ENCODE measurements at regions not wholly inside any gene's neighbourhood (a gene's known extent, or its start where the extent isn't known, plus 50 kb on each side); places are given as distances from the start of the nearest gene placed in this dataset.
A peak's percentile ranks its signal among the peaks of the same experiment; 100 is the strongest.

DNA sequence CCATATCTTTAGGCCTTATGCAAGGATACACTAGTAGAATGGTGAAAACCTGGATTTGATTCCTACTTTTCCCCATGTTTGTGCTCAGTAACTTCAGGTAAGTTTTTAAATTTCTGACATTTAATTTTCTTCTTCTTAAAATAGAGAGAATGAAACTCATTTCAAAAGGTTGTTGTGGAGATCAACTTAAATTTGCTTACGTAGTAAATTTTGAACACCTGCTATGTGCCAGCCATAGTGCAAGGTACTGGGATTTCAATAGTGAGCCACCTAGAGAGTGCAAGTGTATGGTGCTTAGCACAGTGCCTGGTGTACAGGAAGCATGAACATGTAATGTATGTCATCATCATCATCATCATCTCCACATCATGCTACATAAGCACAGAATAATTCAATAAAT lies 73.6 kb upstream of the SMIM36 start:
- no peak for DNase-seq (ENCODE audit: low read depth in 2 of 3, low spot score in 1 of 3)

DNA sequence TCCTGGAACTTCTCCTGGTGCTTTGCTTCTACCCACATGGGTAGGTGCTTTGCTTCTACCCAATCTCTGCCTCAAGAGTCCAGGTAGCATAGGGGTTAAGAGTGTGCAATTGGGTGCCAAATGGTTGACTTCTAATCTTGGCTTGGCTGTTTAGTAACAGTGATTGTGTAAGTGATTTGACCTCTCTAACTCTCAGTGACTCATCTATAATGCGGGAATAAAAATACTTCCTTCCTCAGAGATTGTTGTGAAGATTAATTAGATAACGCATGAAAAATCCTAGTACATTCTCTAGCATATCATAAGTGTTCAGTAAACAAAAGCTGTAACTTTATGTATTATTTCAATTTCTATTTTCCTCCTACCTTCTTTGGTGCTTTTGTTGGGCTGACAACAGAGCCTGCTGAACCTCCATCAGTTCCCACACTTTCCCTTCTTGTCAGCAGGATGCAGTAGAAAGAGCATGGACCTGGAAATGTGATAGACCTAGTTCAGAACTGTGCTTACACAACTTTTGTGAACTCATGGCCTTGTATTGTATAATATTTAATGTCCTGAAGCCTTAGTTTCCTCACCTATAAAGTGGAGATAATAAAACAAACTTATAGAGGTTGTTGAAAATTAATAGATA lies 72.9 kb upstream of the SMIM36 start:
- no peak for DNase-seq (ENCODE audit: low read depth in 2 of 3, low spot score in 1 of 3)

DNA sequence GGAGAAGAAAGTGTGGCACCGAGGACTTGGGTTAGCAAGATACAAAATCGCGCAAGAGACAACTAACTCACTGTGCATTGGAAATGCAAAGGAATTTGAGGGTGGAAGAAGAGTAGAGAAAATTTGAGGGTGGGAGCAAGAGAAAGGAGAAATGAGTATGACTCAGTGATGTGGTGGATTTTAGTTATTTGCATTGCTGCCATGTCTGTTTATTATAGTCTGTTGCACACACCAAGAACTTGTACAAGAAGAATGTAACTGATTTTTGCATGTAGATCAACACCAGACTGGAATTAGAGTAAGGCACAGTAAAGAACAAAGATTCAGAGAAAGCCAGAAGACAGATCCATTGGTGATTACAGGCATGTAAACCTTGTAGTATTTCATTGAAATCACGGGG lies 71.6 kb upstream of the SMIM36 start:
- DNase-seq (ENCODE audit: low read depth in 2 of 3, low spot score in 1 of 3), result no peak

DNA sequence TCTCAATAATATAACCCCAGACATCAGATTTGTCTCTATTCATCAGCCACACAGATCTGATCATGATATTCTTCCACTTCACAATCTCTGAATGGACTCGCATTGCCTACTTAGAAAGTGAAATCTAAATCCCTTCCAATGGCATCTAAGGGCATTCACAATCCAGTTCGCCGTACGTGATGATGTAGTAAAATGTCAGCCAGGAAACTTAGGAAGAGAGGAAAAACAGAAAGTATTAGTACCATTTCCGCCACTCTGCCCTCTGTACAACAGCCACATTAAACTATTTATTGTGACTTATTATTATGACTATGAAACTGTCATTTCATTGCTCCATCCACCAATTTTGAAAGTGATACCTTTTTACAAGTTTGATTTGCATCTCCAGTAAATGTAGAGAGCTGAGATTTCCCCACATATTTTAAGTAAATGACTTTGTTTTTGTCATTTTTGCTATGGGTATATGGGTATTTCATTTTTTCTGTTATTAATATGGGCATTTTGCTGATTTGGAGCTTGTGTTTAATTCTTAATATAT lies 69.4 kb upstream of the SMIM36 start:
- no peak for DNase-seq (ENCODE audit: low read depth in 2 of 3, low spot score in 1 of 3)

DNA sequence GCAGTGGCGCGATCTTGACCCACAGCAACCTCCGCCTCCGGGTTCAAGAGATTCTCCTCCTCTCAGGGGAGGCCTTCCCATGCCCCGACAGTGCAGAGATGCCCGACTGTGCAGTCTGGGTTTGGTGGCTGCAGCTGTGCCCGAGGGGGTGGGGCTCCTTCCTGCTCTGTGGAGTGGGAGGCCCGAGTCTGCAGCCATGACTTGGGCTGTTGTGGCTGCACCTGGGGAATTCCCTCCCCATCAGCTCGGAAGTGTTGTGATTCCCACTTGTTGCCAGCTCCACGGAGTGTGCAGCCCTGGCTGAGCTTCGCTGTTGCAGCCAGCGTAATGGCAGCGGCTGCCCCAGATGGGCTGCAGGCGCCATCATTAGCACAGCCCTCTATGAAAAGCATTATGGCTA lies 66.4 kb upstream of the SMIM36 start:
- DNase-seq (ENCODE audit: low read depth in 2 of 3, low spot score in 1 of 3), result peak; percentile 11 to 61 (median 20)

DNA sequence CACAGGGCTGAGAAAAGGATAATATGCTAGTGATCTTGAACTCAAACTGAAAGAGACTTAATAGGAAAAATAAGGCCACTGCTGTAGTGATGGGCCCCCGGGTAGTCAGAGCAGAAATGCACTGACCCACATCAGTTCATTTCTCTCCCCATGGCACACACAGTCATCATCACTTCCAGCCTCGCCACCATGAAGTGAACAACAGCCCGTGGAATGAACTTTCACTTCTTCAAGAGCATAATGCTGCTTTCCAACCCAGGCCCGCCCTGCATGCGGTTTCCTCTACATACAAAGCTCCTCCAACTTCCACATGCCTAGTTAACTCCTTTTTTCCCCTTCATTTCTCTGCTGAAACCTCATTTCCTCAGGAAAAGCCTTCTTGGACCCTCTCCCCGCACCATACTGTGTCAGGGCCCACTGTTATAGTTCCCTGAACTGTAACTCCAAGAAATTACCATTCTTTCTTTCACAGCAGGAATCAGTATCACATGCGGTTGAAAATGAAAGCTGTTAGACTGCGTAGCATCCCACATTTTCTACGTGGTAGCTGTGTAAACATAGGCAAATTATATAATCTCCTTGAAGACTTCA lies 65.8 kb upstream of the SMIM36 start:
- peak; percentile 42 to 64 (median 45) for DNase-seq (ENCODE audit: low read depth in 2 of 3, low spot score in 1 of 3)

DNA sequence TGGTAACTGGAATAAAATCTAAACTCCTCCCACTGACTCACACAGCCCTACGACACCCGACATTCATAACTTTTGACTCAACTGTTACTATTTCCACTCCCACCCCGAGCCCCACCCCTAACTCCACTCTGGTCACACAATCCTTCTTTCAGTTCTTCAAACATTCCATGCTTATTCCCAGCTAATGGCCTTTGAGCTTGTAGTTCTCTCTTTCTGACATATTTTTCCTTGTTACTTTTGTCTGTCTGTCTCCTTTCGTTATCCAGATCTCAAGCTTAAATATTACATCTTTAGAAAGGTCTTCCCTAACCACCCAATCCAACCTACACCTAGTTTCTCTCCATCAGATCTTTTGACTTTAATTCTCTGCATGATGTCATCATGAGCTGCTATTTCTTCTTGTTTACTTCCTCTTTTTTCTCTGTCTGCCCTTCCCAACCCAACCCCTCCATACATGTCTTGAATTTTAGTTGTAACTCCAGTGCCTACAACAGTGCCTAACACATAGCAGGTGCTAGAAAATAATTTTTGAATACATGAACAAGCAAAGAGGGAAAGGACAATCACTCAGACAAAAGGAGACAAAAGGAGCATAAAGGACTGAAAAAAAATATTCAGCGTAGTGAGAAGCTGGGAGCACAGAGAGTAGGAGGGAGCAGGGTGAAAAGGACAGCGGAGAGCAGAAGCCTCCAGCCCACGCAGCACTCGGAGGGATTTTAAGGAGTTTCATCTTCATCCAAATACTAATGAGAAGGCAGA lies 65.2 kb upstream of the SMIM36 start:
- no peak for DNase-seq (ENCODE audit: low read depth in 2 of 3, low spot score in 1 of 3)

DNA sequence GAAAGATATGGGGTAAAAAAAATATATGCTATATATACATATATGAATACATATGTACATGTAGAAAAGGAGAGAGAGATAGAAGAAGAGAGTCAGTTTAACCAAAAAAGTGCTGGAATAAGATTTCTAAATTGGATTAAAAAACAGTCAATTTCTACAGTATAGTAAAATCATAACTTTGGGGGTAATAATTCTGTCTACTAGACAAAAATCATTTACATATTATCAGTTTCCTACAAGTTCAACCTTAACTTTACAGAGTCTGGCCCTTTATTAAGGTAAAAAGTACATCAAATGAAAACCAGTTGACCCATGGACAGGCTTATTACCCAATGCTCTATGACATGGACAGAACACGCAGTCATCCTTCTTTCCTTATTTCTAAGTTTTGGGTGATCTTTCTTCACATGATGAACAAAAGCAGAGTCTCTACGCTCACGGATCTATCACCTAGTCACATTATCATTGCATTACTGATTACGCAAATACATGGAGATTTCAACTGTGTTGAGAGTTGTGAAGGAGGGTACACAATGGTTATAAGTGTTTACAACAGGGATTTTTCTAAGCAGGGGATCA lies 63.9 kb upstream of the SMIM36 start:
- DNase-seq (ENCODE audit: low read depth in 2 of 3, low spot score in 1 of 3), result no peak

DNA sequence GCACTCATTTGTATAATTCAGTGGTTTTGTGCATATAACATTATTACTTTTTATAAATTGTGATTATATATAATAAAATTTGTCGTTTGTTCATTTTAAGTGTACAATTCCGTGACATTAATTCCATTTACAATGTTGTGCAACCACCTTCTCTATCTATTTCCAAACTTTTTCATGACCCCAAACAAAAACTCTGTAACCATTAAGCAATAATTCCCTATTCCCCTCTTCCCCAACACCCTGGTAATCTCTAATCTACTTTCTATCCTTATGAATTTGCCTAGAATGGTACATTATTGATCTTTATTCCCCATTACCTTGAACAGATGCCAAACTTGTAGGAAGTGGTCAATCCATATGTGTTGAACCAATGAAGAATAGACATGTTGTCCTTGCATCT lies 61.3 kb upstream of the SMIM36 start:
- no peak for DNase-seq (ENCODE audit: low read depth in 2 of 3, low spot score in 1 of 3)

DNA sequence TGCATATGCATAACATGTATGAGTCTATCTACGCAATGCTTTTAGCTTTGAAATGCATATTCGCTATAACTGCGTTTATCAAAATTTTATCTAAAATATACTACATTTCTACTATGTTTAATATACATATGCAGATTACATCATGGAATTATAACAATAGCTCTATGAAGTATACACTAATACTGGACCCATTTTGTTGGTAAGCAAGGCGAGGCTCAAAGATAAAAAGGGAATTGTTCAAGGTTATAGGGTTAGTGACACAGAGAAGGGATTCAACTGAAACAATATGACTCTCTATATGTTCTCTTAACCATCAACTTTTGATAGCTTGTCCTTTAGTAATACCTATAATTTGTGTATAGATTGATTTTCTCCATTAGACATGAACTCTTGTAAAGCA lies 60.9 kb upstream of the SMIM36 start:
- DNase-seq (ENCODE audit: low read depth in 2 of 3, low spot score in 1 of 3), result no peak

DNA sequence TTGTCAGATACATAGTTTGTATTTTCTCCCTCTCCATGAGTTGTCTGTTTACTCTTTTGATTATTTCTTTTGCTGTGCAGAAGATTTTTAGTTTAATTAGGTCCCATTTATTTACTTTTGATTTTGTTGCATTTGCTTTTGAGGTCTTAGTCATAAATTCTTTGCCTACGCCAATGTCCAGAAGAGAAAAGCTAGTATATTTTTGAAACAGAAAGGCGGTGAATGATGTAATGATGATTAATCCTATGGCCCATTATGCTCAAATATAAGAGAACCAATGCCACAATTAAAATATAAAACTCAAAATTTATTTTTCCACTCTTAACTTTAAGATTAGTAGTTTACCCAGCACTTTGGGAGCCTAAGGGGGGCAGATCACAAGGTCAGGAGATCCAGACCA lies 59.8 kb upstream of the SMIM36 start:
- no peak for DNase-seq (ENCODE audit: low read depth in 2 of 3, low spot score in 1 of 3)

DNA sequence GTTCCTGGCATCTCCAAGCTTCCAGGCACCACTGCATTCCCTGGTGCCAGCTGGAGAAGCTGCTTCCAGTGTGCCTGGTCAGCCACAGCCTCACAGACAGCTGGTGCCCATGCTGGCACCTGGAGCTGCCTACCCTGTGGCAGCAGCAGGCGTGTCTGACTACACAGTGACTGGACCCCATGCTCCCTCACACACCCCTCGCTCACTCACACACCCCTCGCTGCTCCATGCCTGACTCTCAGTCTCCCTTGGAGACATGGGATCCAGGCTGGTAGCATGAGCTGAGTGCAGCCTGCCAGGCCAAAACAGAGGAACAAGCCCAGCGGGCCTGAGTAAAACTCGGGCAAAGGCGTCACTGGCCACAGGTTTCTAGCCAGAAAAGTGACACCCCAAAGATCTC lies 59.1 kb upstream of the SMIM36 start:
- DNase-seq (ENCODE audit: low read depth in 2 of 3, low spot score in 1 of 3), result no peak

DNA sequence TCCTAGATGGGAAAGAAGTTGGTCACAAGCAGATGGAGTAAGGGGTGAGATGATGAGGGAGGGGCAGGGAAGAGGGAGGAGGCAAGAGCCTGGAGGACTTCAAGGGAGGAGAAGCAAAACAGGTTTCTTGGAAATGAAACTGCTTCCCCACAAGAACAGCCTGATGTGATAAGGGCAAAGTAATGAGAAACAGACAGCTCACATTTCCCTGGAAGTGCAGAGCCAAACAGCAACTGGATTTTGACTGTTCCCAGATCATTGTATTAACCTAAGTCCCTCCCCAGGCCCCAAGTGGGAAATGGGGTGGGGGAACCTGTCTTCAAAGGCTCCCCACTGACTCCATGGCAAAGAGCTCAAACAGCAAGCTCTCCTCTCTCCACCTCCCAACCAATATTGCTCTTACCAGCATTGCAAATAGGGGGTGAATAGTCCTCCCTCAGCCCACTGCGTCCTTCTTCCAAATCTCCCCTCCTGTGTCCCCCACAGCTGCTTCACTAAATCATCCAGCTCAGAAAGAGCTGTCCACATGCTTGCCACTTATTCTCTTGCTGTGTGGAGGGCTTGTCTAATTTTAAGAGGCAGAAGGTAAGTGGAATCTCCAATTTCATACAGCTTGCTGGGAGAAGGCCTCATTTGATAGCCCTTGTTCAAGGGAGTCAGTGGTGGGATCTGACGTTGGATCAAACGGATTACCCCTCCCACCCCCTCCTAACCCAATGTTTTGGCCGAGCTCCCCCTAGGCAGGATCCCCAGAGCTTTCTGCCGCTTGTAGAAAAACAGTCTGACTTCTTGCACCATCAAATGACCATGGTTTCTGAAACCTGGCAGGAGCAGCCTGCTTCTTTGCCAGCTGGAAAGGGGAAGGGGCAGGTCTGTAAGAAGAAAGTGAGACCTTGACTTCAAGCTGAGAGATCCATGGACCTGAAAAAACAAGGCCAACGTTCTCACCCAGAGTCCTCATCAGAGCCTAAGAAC lies 56.3 kb upstream of the SMIM36 start:
- DNase-seq (ENCODE audit: low read depth in 2 of 3, low spot score in 1 of 3), result no peak

DNA sequence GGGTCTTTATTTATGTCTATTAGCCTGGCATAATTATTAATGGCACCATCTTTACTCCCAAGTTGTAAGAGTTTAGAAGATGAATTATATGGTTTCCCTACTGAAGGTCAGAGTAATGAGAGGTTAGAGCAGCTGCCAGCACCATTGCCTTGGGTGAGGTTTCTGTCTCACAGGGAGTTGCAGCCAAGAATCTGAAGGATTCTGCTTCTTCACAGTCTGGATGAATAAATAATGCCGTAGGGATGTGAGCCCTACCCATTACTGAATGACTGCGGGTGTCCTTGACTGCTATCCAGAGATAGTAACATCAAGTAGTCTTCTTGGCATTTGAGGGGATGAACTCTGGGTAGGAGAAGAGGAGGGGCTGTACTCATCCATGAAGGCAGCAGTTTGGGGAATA lies 52.8 kb upstream of the SMIM36 start:
- no peak for DNase-seq (ENCODE audit: low read depth in 2 of 3, low spot score in 1 of 3)

DNA sequence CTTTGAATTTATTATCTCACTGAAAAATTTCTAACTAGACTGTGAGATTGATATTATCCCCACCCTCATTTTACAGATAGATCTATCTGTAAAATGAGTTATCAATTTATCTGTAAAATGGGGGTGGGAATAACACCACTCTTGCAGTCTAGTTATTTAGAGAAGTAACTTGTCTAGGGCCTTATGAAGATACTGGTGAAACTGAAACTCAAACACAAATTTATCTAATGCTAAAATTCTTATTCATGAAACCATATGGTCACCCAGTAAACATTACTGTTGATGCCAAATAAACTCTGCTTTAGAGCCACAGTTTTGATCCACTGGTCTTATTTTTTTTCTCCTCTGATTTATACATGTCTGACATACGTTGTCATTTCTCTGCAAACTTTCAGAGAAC lies 52.1 kb upstream of the SMIM36 start:
- DNase-seq (ENCODE audit: low read depth in 2 of 3, low spot score in 1 of 3), result no peak

DNA sequence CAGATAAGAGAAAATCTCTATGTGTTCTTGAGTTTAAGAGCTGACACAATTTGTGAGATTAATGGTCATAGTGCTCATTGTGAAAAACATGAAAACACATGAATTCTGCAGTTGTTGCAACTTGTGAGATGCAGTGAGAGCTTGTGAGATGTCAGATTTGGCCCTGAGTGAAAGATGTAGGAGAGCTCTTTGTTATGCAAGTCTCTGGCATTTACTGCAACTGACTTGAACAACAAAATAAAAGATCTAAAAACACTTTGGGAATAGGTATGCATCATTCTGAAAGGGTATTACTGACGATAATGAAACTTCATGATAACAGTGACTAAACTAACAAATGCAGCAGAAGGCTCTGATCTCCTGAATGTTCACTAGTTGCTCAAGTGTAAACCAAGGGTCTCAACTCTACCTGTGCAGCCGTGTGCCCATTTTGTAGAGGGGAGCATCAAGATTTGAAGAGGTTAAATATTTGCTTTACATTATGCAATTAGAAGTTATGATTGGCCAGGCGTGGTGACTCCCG lies 50.8 kb upstream of the SMIM36 start:
- no peak for DNase-seq (ENCODE audit: low read depth in 2 of 3, low spot score in 1 of 3)

DNA sequence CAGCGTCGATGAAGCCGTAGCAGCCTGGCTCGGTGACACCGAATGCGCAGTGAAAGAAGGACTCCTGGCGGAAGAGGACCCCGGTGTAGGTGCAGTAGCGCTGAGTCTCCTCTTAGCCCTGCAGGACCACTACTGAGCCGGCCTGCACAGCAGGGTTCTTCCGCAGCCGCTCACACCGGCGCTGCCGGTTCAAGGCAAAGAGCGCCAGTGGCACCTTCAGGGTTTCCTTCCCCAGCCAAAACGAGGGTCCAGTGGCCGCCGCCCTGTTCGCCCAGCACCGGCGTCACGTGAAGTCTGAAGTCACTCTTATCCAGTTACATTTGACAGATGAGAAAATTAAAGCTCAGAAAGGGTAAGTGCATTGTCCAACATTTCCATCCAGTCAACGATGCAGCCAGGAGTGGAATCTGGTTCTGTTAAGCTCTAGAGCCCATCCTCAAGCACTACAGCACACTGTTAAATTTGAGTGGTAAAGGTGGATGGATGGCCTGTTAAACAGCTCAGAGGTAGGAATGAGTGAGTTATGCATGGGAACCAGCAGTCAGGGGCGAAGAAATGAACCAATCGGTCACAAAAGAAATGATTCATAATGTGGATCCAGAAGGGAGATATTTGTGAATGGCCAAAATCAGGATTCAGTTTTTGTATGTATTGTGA lies 50.2 kb upstream of the SMIM36 start:
- DNase-seq (ENCODE audit: low read depth in 2 of 3, low spot score in 1 of 3), result no peak
